ENCODE measurements at regions not wholly inside any gene's neighbourhood (a gene's known extent, or its start where the extent isn't known, plus 50 kb on each side); places are given as distances from the start of the nearest gene placed in this dataset.

GRCh38 chr2:136334967-136335366 is 217.0 kb upstream of the CXCR4 start:
- 57 to 67% methylated on average over 1 of the region's 1 CpG for WGBS, 2 donors (ENCODE audit: low coverage in 1 of 2)
- H3K27ac ChIP-seq, result no peak overlapping the region
- TF ChIP-seq EP300 (IDR thresholded peaks at IDR 0.05) (no peak), CTCF (IDR thresholded peaks at IDR 0.05) (no peak), POLR2AphosphoS5 (IDR thresholded peaks at IDR 0.05) (no peak), POLR2A (IDR thresholded peaks at IDR 0.05) (no peak)
- H3K9me3 ChIP-seq, result no peaks in the 10 kb centered on the region
- no peak overlapping the region for H3K4me3 ChIP-seq
- no peaks in the 10 kb centered on the region for H3K4me1 ChIP-seq
- H3K27me3 ChIP-seq, result no peaks in the 10 kb centered on the region
- no peak for ATAC-seq
- no peaks in the 10 kb centered on the region for H3K36me3 ChIP-seq

DNA sequence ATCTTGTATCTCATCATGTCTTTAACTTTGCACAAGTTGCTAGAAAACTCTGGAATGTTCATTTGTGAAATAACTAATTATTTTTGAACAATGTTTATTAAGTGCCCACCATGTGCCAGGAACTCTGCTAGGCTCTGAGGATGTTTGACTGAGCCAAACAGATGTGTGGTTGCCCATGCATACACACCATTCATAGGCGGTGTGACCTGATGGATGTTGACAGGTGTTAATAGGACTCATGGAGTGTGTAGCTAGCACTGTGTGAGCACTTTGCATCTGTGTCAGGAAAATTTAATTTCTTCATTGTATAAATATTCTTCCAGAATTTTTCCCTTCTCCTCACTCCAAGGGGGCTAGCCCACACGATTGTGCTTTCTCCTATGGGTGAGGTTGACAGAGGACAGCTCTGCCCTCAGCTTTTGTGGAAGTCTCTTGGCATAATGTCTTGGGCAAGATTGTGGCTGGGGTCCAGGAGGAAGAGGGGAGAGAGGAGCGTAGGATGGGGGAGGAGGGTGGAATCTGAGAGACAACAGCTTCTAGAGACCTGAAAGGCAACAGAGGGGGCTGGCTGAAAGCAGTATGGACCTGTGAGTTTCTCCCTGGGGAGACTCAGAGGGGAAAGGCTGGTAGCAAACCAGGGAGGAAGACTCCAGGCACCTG is 214.6 kb upstream of the CXCR4 start:
- no peaks in the 10 kb centered on the region for H3K27me3 ChIP-seq
- H3K9me3 ChIP-seq, result no peaks in the 10 kb centered on the region
- H3K4me3 ChIP-seq, result no peak overlapping the region
- no peaks in the 10 kb centered on the region for H3K4me1 ChIP-seq
- no peak overlapping the region for H3K27ac ChIP-seq
- WGBS, 2 donors (ENCODE audit: low coverage in 1 of 2), result 48 to 61% methylated on average over 2 to 3 of the region's 3 CpGs
- ATAC-seq, result no peak
- TF ChIP-seq POLR2A (IDR thresholded peaks at IDR 0.05) (no peak), CTCF (IDR thresholded peaks at IDR 0.05) (no peak), POLR2AphosphoS5 (IDR thresholded peaks at IDR 0.05) (no peak), EP300 (IDR thresholded peaks at IDR 0.05) (no peak)
- H3K36me3 ChIP-seq, result no peaks in the 10 kb centered on the region

- WGBS, 2 donors (ENCODE audit: low coverage in 1 of 2), result 79 to 86% methylated on average over 4 of the region's 5 CpGs
- no peak for ATAC-seq
- TF ChIP-seq POLR2A (IDR thresholded peaks at IDR 0.05), result no peak
- no peak for TF ChIP-seq EP300 (IDR thresholded peaks at IDR 0.05)
- no peak for TF ChIP-seq CTCF (IDR thresholded peaks at IDR 0.05)
- no peak for TF ChIP-seq POLR2AphosphoS5 (IDR thresholded peaks at IDR 0.05)
These were observed 213.3 kb upstream of the CXCR4 start for GRCh38 chr2:136331226-136331625.

DNA sequence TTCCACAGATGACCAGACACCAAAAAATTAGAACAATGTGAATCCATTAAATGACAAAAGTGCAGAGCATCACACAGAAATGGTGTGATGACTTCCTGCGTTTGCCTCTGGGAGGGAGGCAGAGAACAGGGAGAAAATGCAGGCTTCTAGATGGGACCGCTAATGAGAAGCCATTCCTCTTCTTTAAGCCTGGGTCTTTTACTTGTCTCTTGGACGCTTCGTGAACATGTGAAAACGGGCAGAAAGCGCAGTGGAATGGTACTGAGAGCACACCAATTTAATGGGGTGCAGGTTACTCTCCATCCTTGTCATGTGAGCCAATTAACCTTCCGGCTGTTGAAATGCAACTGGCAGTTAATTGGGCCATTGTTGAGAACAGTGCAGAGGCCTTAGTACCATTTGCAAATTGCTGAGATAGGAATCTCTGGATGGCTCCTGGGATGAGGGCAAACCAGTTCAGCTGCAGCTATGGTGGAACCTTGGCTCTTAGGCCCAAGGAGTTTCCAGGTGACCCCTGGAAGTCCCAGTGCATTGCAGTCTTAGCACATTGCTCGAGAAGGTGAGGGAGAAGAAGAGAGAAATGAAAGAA is 210.4 kb upstream of the CXCR4 start:
- WGBS, 2 donors (ENCODE audit: low coverage in 1 of 2), result 44 to 95% methylated on average over 5 to 7 of the region's 8 CpGs
- Histone ChIP-seq H3K27ac (no peak overlapping the region), H3K4me3 (no peak overlapping the region), H3K9me3 (no peaks in the 10 kb centered on the region), H3K4me1 (no peaks in the 10 kb centered on the region), H3K27me3 (no peaks in the 10 kb centered on the region), H3K36me3 (no peaks in the 10 kb centered on the region)
- no peak for TF ChIP-seq EP300 (IDR thresholded peaks at IDR 0.05)
- TF ChIP-seq POLR2A (IDR thresholded peaks at IDR 0.05), result no peak
- TF ChIP-seq CTCF (IDR thresholded peaks at IDR 0.05), result no peak
- TF ChIP-seq POLR2AphosphoS5 (IDR thresholded peaks at IDR 0.05), result no peak
- no peak for ATAC-seq

More at GRCh38 chr2:136331226-136331625, 213.3 kb upstream of the CXCR4 start:
- H3K27me3 ChIP-seq, result no peaks in the 10 kb centered on the region
- H3K36me3 ChIP-seq, result no peaks in the 10 kb centered on the region
- no peak overlapping the region for H3K27ac ChIP-seq
- no peaks in the 10 kb centered on the region for H3K9me3 ChIP-seq
- H3K4me3 ChIP-seq, result no peak overlapping the region
- no peaks in the 10 kb centered on the region for H3K4me1 ChIP-seq

Measured in gastroesophageal sphincter (tissue), 4 donors.